Activated effector memory CD4-positive, alpha-beta T cell treated with anti-CD3 and anti-CD28 coated beads, Interleukin-2, amount 50 U/mL, for 16 hours (primary cell): ENCODE measurements at regions not wholly inside any gene's neighbourhood (a gene's known extent, or its start where the extent isn't known, plus 50 kb on each side); places are given as distances from the start of the nearest gene placed in this dataset.
"Not testable (repeated sequence)": the region's sequence is repeated elsewhere in the genome, so short reads cannot be mapped to it uniquely, and the experiment has no call there.

Source experiments
- DNase-seq: peaks from one replicate; pipeline ENCODE4 v3.0.0-alpha.2; 2020

DNA sequence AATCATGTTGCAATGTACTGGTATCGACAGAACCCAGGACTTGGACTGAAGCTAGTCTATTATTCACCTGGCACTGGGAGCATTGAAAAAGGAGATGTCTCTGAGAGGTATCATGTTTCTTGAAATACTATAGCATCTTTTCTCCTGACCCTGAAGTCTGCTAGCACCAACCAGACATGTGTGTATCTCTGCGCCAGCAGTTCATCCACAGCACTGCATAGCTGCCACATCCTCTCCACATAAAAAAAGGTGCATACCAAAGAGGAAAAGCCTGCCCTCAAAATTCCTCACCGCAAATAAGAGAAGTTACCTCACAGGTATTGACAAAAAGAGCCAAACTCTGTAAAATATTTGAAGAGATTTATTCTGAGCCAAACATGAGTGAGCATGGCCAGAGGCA is 99.5 kb upstream of the PRSS3 start:
- DNase-seq, result no peak

DNA sequence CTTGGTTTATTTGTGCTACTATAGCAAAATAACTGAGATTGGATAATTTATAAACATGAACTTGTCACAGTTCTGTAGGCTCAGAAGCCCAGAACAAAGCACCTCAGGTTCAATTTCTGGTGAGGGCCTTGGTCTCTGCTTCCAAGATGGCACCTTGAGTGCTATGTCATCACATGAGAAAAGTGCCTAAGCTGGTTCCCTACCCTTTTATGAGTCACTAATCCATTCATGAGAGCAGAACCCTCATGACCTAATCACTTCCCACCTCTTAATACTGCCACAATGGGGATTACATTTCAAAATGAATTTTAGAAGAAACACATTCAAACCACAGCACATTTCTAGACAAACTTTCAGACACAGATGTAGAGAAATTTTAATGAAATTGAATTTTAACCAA is 98.2 kb upstream of the PRSS3 start:
- no peak for DNase-seq

DNA sequence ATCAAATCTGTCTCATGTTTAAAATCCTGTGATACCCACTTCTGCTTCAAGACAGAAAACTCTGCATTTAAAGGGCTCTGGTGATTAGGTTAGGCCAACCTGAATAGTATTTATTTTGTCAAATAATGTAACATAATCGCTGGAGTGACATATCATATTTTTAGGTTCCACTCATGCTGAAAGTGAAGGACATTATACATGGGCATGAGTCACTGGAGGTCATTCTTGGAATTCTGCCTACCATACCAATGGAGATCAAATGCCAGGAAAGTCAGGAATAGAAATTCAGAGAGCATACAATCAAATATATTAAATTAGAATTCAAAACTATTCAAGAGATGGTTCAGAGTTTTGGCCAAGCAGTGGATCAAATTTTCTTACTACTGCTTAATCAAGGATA is 97.1 kb upstream of the PRSS3 start:
- no peak for DNase-seq

DNA sequence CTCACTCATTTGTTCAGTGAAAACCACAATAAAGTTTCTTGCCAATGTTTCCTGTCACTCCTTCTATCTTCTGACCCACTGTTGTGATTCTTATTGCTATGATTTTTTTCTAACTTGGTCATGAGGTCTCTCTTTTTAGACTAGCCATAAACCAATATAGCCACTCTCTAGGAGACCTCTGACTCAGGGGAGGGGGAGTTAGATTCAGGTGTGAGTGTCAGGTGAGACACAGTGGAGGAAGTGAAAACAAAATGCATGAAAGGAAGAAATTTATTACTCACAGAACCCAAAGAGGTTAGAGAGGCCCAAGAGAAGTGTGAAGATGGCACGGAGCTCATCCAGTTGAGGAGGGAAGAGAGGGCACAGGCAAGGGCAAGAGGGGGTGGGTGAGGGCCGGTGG is 94.4 kb upstream of the PRSS3 start:
- not testable (repeated sequence) for DNase-seq

DNA sequence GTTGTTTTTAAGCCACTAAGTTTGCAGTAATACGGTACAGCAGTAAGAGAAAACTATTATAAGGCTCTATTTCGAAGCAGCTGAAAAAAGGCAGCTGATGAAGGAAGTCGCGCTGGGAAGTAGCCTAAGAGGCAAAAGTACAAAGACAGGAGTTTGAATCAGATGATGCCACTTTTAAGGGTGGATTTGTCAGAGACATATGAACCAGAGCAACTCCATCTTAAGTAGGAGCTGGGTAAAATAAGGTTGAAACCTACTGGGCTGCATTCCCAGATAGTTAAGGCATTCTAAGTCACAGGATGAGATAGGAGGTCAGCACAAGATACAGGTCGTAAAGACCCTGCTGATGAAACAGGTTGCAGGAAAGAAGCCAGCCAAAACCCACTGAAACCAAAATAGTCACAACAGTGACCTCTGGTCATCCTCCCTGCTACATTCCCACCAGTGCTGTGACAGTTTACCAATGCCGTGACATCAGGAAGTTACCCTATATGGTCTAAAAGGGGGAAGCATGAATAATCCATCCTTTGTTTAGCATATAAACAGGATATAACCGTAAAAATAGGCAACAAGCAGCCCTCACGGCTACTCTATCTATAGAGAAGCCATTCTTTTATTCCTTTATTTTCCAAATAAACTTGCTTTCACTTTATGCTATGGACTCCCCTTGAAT is 91.8 kb upstream of the PRSS3 start:
- DNase-seq, result no peak

DNA sequence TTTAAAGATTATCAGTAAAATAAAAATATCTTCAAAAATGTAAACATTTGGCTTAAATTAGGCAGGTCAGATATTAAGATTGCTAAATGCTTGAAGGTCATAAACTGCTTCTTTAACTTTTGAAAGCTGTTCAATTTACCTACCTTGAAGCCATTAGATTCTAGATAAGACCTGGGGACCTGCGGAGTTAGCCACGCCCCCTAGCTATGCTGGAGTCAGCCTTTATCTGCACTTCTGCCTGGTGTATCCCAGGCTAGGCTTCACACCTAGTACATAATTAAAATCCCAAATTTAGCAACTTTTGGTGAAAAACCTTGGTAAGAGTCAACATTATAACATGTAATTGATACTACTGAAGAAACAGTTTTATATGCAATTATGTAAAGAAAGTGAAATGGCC is 89.9 kb upstream of the PRSS3 start:
- not testable (repeated sequence) for DNase-seq

DNA sequence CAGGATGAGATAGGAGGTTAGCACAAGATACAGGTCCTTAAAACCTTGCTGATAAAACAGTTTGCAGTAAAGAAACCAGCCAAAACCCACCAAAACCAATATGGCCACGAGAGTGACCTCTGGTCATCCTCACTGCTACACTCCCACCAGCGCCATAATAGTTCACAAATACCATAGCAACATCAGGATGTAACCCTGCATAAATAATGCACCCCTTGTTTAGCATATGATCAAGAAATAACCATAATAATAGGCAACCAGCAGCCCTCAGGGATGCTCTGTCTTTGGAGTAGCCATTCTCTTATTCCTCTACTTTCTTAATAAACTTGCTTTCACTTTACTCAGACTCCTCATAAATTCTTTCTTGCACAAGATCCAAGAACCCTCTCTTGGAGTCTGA is 86.9 kb upstream of the PRSS3 start:
- DNase-seq, result no peak

DNA sequence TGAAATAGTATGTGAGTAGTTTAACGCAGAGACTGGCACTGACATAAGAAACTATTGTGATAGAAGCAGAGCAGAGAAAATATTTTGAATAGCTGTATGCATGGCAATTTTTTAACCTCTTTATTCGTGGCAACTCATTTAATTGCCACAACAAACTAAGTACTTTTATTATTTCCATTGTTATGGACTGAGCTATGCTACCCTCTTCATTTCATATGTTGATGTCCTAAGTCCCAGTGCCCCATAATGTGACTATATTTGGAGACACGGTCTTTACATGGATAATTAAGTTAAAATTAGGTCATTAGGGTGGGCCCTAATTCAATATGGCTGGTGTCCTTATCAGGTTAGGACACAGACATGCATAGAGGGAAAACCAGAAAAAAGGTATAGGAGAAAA is 86.1 kb upstream of the PRSS3 start:
- no peak for DNase-seq

DNA sequence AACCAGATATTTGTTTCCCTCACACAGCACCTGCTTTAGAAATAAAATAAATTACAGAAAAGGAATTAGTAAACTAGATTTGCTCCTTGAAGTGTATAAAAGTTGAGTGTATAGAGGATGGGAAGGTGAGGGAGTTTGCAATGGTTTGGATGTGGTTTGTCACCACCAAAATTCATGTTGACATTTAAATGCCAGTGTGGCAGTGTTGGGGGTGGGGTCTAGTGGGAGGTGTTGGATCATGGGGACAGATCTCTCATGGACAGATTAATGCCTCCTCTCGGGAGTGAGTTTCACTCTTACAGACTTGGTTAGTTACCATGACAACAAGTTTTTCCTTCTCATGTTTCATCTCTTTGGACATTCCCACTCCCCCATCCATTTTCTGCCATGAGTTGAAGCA is 83.9 kb upstream of the PRSS3 start:
- not testable (repeated sequence) for DNase-seq

DNA sequence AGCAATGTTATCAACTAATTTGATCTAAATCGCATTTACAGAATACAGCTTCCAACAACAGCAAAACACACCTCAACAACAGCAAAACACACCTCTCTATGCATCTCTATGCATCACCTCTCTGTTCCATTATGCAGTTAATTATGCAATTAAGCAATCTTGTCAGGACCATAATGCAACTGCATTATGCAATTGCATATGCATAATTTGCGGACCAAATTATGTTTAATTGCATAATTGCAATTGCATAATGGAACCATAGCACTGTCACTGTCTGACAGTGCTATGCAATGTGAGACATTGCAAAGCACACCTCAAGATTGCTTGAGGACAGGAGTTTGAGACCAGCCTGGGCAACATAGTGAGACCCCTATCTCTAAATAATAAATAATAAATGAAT is 80.4 kb upstream of the PRSS3 start:
- no peak for DNase-seq

DNA sequence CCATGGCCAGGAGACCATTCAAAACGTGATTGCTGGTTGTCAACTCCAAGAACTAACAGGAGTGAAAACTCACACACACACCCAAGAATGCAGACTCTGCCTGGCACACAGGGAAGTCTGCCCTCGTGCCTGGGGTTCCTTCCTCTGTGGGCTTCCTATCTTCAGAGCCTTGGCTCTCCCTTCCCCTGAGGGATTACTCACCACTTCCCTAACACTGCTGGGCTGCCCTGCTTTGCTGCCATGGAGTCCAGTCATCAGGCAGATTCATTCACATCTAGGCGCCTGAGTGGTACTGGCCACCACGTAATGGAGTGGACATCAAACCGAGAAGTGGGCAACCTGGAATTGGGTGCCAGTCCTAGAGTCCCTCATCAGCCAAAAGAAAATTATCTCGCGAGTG is 76.4 kb upstream of the PRSS3 start:
- no peak for DNase-seq

DNA sequence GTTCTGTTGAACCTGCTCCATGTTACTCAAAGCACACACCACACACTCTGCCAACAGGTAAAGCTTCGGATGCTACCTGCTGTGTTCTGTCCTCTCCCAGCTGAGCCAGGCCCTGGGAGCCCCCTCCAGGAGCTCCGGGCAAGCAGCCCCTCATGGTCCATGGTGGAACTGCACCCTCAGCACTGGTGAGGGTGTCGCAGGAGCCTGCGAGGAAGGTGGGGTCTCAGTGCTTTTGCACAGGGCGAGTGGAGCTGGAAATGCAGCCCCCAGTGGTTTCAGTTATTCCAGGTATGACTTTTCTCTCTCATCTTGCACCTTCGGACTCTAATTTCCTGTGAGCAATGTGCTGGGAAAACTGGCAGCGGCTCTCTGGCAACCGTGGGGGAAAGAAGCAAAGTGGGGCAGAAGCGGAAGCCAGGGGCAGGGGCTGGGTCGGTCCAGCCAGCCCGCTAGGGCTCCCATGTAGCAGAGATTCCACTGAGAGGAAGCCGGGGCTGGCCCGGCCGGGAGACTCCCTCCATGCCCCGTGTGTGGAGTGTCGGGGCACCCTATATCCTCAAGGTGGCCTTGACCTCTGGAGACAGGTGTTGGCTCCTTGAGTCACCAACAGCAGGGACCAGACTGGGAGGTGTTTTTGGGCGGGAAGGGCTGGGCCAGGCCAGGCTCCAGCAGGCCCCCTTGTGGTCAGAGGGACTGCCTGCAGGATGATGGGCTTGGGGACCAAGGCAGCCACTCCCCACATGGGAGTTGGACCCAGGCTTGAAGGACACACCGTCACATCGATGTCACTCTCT is 75.6 kb upstream of the PRSS3 start:
- DNase-seq, result peak; percentile 73

DNA sequence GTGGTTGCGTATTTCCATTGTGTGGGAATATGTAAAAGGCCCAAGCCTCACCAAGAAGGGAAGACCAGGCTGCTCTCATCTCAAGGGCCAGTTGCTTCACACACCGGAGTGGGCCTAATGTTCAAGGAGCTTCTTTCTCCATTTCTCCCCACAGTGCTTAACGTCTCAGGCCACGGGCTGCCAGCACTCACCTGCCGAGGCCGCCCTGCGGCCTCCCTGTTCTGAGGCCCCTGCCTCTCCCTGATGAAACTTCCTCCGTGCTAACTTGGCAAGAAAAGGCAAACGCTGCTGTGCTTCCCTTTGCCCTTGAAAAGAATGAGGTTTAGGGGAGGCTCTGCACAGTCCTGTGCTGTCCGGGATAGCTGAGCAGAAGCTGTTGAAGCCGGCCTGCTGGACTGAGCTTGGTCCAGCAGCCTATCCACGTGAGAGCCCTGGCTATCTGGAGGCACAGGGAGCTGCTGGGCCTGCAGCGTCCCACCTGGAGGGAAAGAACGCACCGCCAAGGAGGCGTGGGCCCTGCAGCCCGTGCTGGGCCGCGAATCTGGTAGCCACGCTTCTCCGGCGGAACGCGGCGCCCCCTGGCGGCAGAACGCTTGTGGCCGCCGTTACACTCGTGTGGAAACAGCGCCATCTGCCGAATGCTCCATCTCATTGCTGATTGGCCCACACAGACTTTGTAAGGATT is 73.5 kb upstream of the PRSS3 start:
- DNase-seq, result peak; percentile 95

DNA sequence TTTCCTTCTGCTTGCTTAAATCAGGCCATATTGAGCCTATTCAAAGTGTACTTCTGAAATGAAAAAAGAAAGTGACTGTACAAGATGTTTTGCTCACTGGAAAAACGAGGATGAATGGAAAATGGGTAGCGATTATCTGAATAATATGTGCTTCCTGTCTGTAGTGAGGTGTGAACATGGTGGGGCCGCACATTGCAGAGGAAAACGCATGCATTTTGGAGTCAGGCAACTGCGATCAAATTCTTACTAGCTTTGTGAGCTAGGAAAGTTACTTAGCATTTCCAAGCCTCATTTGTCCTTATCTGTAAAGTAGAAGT is 73.0 kb upstream of the PRSS3 start:
- DNase-seq, result no peak

DNA sequence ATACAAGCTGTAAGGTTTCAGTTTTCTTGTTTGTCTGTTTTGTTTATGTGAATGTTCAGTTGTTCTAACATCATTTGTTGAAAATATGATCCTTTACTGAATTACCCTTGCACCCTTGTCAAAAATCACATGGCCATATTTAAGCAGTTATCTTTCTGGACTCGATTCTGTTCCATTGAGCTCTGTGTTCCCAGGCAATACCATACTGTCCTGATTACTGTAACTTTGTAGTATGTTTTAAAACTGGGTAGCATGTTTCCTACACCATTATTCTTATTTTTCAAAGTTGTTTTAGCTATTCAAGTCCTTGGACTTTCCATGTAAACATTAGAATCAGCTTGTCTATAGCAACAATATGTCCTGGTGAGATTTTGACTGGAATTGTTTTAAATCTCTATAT is 66.7 kb upstream of the PRSS3 start:
- DNase-seq, result no peak

DNA sequence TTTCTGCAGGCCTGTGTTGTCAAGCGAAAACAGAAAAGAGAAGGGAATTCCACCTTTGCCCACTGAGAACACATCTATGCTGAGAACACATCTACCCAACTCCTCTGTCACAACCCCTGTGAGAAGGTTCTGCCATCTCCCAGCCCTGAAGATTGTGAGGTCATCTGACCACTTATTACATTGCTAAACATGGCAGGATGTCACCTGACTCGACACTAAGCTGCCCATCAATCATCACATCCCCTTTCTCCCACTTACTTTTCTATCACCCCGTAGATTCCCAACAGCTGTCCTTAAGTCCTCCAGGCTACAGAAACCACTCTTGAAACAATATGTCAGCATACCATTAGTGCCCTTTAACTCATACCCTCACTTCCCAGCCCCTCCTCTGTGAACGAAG is 64.2 kb upstream of the PRSS3 start:
- DNase-seq, result no peak

DNA sequence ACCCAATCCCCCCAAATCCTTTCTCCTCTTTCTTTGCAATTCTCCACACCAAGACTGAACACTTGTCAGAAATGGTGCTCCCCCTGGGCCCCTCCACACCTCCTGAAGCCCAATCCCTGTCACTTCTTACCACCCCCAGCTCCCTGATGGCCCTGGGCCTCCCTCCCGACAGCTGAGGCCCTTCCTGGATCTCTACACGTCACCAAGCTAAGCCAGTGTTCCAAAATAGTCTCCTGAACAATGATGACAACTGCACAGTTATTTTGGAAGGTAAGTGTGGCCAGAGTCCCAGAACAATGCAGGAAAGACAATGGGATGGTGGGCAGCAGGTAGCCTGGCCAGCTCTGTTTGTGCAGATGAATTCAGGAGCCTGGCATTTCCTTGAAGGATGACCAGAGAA is 63.7 kb upstream of the PRSS3 start:
- no peak for DNase-seq

DNA sequence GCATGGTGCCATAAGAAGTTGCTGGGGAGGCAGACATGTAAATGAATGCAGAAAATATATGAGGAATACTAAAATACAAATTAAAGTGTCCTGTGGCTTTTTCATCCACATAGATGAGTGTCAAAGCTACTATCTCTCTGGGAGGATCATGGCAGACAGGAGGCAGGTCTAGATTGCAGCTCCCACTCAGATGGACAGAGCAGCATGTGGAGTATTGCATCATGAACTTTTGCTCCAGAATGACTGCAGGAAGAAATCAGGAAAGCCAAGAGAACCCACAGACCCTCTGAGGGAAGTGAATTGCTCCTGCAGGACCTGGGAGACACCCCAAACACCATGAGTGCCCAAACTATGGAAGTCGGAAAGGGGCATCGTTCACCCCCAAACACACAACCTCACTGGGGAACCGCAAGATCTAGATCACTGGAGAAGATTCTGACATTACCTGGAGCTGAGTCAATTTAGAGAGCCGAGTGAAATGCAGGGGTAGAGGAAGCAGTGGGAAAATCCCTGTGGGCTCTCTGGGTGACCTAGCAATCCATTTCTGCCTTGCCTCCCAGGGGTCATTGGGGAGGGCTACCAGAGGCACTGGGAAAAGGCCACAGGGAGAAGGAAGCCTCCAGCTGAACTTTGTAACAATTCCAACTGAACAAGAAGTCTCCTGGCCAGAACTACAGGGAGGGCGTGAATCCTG is 61.0 kb upstream of the PRSS3 start:
- not testable (repeated sequence) for DNase-seq

DNA sequence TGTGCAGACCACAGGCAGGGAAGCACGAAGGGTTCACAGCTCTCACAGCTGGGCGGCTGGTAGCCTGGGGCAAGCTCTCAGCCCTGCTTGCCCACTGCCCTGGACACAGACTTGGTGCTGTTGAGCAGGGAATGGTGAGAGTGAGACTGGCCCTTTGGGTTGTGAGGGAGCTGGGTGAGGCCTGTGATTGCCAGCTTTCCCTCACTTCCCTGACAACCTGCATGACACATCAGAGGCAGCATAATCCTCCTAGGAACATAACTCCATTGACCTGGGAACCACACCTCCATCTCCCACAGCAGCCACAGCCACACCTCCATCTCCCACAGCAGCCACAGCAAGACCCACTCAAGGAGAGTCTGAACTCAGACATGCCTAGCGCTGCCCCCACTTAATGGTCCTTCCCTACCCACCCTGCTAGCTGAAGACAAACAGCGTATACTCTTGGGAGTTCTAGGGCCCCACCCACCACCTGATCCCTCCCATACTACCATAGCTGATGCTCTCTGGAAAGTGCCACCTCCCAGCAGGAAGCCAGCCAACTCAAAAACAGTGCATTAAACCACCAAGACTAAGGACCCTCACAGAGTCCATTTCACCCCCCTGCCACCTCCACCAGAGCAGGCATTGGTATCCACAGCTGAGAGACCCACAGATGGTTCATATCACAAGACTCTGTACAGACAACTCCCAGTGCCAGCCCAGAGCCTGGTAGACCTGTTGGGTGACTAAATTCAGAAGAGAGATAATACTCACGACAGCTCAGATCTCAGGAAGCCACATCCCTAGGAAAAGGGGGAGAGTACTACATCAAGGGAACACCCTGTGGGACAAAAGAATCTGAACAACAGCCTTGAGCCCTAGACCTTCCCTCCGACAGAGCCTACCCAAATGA is 60.2 kb upstream of the PRSS3 start:
- not testable (repeated sequence) for DNase-seq

DNA sequence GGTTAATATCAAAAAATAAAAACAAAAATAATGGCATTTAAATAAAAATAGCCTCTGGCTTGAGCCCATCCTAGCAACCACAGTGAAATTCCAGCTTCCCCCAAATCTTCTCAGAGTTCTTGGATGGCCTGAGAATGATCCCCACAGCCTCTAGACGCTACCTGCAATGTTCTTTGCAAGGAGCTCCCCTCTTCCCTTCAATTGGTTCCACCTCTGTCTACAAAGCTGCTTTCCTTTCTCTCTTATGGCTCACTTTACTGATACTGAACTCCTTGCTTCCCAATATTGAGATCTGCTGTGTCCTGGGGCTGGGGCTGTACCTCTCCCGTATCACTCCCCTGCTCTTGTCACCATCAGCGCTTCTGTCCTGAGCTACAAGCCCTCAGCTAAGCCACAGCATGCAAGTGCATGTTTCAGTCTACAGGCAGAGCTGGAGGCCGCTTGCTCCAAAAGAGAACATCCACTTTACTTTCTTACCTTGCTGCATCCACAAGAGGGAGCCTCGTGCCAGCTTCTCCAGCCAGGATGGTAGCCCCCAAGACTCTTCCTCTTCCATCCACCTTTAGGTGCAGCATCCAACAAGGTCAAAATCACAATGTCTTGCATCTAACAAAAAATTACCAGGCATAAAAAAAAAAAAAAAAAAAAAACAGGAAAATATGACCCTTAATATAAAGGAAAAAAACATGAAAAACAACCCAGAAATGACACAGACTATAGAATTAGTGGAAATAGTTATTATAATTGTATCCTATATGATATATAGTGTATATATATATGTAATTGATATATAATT is 57.4 kb upstream of the PRSS3 start:
- no peak for DNase-seq

DNA sequence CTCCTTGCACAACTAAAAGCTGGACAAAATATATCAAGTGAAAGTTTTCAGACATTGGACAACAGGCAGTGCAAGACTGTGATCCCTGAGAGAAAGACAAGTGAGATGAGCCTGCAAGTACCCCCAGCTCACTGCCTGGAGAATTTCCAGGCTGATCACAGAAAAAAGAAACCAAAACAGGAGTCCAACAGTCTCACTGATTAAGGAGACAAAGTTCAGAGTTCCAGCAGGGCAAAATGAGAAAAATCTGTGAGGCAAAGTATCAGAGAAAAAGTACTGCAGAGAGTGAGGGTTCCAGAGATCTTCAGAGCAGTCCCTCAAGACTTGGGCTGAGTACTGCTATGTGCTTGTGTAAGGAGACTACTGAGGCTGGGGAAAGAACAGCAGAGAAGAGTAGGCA is 56.0 kb upstream of the PRSS3 start:
- no peak for DNase-seq

DNA sequence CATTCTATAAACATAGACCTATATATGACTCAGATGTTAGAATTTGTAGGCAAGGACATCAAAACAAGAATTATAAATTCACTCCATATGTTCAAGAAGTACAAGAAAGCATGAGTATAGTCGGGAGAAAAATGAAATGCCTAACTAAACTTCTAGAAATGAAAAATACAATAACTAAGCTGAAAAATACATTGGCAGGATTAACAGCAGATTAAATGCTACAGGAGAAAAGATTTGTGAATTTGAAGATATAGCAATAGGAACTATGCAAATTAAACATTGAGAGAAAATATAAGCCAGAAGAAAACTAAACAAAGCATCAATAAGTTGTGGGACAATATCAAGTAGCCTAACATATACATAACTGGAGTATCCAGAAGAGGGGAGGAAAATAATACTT is 55.3 kb upstream of the PRSS3 start:
- no peak for DNase-seq
